ENCODE measurements at regions not wholly inside any gene's neighbourhood (a gene's known extent, or its start where the extent isn't known, plus 50 kb on each side); places are given as distances from the start of the nearest gene placed in this dataset.

DNA sequence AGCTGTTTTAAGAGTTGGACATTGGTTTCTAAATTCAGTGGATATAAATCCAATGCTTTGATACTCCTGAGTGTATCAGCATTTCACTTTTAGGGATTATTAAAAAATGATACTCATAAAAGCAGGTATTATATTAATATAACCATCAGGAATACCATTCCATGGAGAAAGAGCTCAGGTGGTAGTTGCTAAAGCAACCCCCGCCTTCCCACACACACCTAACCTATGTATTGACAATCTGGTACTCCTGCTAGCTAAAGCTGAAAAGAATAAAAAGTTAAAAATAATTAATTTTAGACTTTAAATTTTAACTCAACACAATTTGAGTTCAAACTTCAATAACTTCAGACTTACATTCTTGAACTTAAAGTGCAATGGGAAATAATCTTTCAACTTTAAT, 717.1 kb upstream of the HS3ST1 start:
- ChIA-PET CTCF (no interaction called here), POLR2A (no interaction called here)
- no TSS peak for BruUV-seq (replicated peaks)
- no peak overlapping the region for H3K27ac Mint-ChIP-seq (ENCODE audit: unreplicated experiment)
- TF ChIP-seq, protein P1, sequence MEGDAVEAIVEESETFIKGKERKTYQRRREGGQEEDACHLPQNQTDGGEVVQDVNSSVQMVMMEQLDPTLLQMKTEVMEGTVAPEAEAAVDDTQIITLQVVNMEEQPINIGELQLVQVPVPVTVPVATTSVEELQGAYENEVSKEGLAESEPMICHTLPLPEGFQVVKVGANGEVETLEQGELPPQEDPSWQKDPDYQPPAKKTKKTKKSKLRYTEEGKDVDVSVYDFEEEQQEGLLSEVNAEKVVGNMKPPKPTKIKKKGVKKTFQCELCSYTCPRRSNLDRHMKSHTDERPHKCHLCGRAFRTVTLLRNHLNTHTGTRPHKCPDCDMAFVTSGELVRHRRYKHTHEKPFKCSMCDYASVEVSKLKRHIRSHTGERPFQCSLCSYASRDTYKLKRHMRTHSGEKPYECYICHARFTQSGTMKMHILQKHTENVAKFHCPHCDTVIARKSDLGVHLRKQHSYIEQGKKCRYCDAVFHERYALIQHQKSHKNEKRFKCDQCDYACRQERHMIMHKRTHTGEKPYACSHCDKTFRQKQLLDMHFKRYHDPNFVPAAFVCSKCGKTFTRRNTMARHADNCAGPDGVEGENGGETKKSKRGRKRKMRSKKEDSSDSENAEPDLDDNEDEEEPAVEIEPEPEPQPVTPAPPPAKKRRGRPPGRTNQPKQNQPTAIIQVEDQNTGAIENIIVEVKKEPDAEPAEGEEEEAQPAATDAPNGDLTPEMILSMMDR (IDR thresholded peaks at IDR 0.05; ENCODE audit: insufficient read depth in 1 of 2, low read depth in 1 of 2, low read length in 1 of 2, severe bottlenecking in 1 of 2, unreplicated experiment in 1 of 2): no peak
- Histone ChIP-seq H3K4me1 (no peaks in the 10 kb centered on the region), H3K36me3 (ENCODE audit: control insufficient read depth, insufficient read depth, low read length) (no peaks in the 10 kb centered on the region), H3K9me3 (no peaks in the 10 kb centered on the region), H3K27me3 (replicated peaks; ENCODE audit: control insufficient read depth, insufficient read depth, low read length) (no peaks in the 10 kb centered on the region), H3K4me3 (ENCODE audit: low read depth, low read length) (no peak overlapping the region)
- no peaks in the 10 kb centered on the region for H3K4me1 Mint-ChIP-seq (ENCODE audit: low read depth, unreplicated experiment)
- DNase-seq: no peak
- peaks cover 5% of the 10 kb centered on the region for H3K27me3 Mint-ChIP-seq (ENCODE audit: insufficient read depth, unreplicated experiment)
- no peak overlapping the region for H3K4me3 Mint-ChIP-seq (ENCODE audit: unreplicated experiment)
- intact Hi-C loops (cut with micrococcal nuclease; ENCODE audit: unreplicated experiment): no loop called here
- H3K9me3 Mint-ChIP-seq (ENCODE audit: unreplicated experiment): no peaks in the 10 kb centered on the region
- no peaks in the 10 kb centered on the region for H3K36me3 Mint-ChIP-seq (ENCODE audit: insufficient read depth, unreplicated experiment)

DNA sequence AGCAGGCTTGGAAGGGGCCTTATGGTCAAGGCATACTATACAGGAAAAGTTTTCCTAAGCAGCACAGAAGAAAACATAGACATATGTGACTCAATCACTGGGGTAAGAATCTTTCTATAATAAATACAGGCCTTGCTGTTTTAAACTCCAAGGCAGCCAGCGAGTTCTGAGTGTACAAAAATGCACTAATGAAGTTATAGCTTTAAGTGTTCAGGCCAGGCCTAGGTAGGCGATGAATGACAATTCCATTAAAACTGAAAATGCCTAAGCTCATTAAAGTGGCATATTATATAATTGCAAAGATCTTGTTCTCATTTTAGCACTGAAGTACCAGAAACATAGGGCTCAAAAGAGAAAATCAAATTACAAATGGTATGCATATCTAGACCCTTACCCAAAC, 716.4 kb upstream of the HS3ST1 start:
- TF ChIP-seq, protein P1 (IDR thresholded peaks at IDR 0.05; ENCODE audit: insufficient read depth in 1 of 2, low read depth in 1 of 2, low read length in 1 of 2, severe bottlenecking in 1 of 2, unreplicated experiment in 1 of 2): no peak
- Histone ChIP-seq H3K27me3 (replicated peaks; ENCODE audit: control insufficient read depth, insufficient read depth, low read length) (no peaks in the 10 kb centered on the region), H3K36me3 (ENCODE audit: control insufficient read depth, insufficient read depth, low read length) (no peaks in the 10 kb centered on the region), H3K4me1 (no peaks in the 10 kb centered on the region), H3K9me3 (no peaks in the 10 kb centered on the region), H3K4me3 (ENCODE audit: low read depth, low read length) (no peak overlapping the region)
- Mint-ChIP-seq H3K4me3 (ENCODE audit: unreplicated experiment) (no peak overlapping the region), H3K27ac (ENCODE audit: unreplicated experiment) (no peak overlapping the region), H3K36me3 (ENCODE audit: insufficient read depth, unreplicated experiment) (no peaks in the 10 kb centered on the region), H3K9me3 (ENCODE audit: unreplicated experiment) (no peaks in the 10 kb centered on the region), H3K4me1 (ENCODE audit: low read depth, unreplicated experiment) (no peaks in the 10 kb centered on the region), H3K27me3 (ENCODE audit: insufficient read depth, unreplicated experiment) (peaks cover 5% of the 10 kb centered on the region)
- CTCF ChIA-PET: no interaction called here
- POLR2A ChIA-PET: no interaction called here
- intact Hi-C loops (cut with micrococcal nuclease; ENCODE audit: unreplicated experiment): no loop called here
- DNase-seq: no peak
- BruUV-seq (replicated peaks): no TSS peak

DNA sequence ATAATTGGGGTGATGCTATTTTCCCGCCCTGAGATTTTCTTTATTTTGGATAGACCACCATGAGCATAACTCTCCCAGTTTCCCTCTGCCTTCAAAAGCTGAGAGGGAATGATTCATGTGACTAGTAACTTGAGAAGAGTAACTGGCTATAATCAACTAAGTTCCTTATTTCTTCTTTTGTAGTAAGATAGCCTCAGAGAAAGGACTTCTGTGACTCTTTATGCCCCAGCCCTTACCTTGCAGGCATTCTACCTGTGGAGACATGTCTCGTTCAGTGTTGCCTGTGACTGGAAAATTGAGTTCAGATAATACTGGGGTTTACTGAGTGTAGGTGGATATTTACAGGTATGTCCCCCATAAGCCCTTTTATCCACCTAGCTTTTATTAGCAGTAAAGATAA, 715.4 kb upstream of the HS3ST1 start:
- Histone ChIP-seq H3K27me3 (replicated peaks; ENCODE audit: control insufficient read depth, insufficient read depth, low read length) (no peaks in the 10 kb centered on the region), H3K4me1 (no peaks in the 10 kb centered on the region), H3K4me3 (ENCODE audit: low read depth, low read length) (no peak overlapping the region), H3K36me3 (ENCODE audit: control insufficient read depth, insufficient read depth, low read length) (no peaks in the 10 kb centered on the region), H3K9me3 (no peaks in the 10 kb centered on the region)
- BruUV-seq (replicated peaks): no TSS peak
- Mint-ChIP-seq H3K36me3 (ENCODE audit: insufficient read depth, unreplicated experiment) (no peaks in the 10 kb centered on the region), H3K27me3 (ENCODE audit: insufficient read depth, unreplicated experiment) (peaks cover 5% of the 10 kb centered on the region), H3K4me3 (ENCODE audit: unreplicated experiment) (no peak overlapping the region), H3K9me3 (ENCODE audit: unreplicated experiment) (no peaks in the 10 kb centered on the region), H3K27ac (ENCODE audit: unreplicated experiment) (no peak overlapping the region), H3K4me1 (ENCODE audit: low read depth, unreplicated experiment) (no peaks in the 10 kb centered on the region)
- ChIA-PET CTCF (no interaction called here), POLR2A (no interaction called here)
- intact Hi-C loops (cut with micrococcal nuclease; ENCODE audit: unreplicated experiment): no loop called here
- TF ChIP-seq, protein P1 (IDR thresholded peaks at IDR 0.05; ENCODE audit: insufficient read depth in 1 of 2, low read depth in 1 of 2, low read length in 1 of 2, severe bottlenecking in 1 of 2, unreplicated experiment in 1 of 2): no peak
- no peak for DNase-seq

Measured in Caco-2 (cell line).